HepG2 (cell line): ENCODE measurements at regions not wholly inside any gene's neighbourhood (a gene's known extent, or its start where the extent isn't known, plus 50 kb on each side); places are given as distances from the start of the nearest gene placed in this dataset.

Experiments used
- ATAC-seq: fragments of 200-7000 bp; cut with Tn5 transposase; 3 replicates; pipeline ENCODE4 v1.9.1; 2020; ENCODE audit warnings: mild to moderate bottlenecking, moderate library complexity
- BruUV-seq: library from RNA; stranded (reverse); fragments of 400-500 nt; replicated peaks from 2 replicates; lab custom pipeline; 2021; lab: Mats Ljungman, UMichigan
- CTCF ChIA-PET: fragments of 300-600 bp; formaldehyde crosslinking; extraction: SDS; loops from one replicate; lab custom pipeline; 2021; ENCODE audit warnings: low total read pairs, inconsistent platforms, low intra/inter-chr PET ratio; lab: Yijun Ruan, JAX
- POLR2A ChIA-PET: fragments of 350-600 bp; sonication (Branson Sonifier 250); formaldehyde crosslinking; loops from one replicate; lab custom pipeline; 2020; ENCODE audit warnings: antibody characterized with exemption, inconsistent platforms; lab: Yijun Ruan, JAX
- DNase-seq: peaks from one replicate; pipeline ENCODE4 v3.0.0-alpha.2; 2015; ENCODE audit warnings: low spot score
- FAIRE-seq: peaks from 3 replicates; lab custom pipeline; 2011; peaks lifted over from hg19 to GRCh38; lab: Jason Lieb, UNC
- H2AFZ ChIP-seq: one replicate; pipeline ENCODE4 v1.6.1; 2011; ENCODE audit warnings: low read length, inconsistent platforms
- H3K27ac ChIP-seq: fragments of 300-600 bp; 3 replicates; pipeline ENCODE4 v1.8.0; 2011; ENCODE audit warnings: mixed run types, mild to moderate bottlenecking, mixed read lengths, low read length, inconsistent platforms; ENCODE audit not compliant: insufficient read depth; ENCODE audit errors: extremely low read length
- H3K27me3 ChIP-seq, 2 experiments: fragments of 200-600 bp in 1 of 2; 2 replicates in 1 of 2; 3 replicates in 1 of 2; pipeline versions ENCODE4 v1.6.0 to v1.8.0; 2011; ENCODE audit warnings: low read length in 2 of 2, mild to moderate bottlenecking in 2 of 2, moderate library complexity in 2 of 2, inconsistent platforms in 1 of 2; ENCODE audit not compliant: insufficient read depth in 2 of 2, control insufficient read depth in 1 of 2
- H3K36me3 ChIP-seq, 2 experiments: fragments of 200-600 bp in 1 of 2; replicated peaks in 1 of 2; 2 replicates in 1 of 2; 3 replicates in 1 of 2; pipeline versions ENCODE4 v1.5.1 to v1.8.0; 2011; ENCODE audit warnings: low read length in 2 of 2, inconsistent platforms in 1 of 2; ENCODE audit not compliant: insufficient read depth in 2 of 2, control insufficient read depth in 1 of 2
- H3K4me1 ChIP-seq: 2 replicates; pipeline ENCODE4 v1.5.1; 2012; ENCODE audit warnings: low read length, inconsistent platforms; ENCODE audit not compliant: insufficient read depth
- H3K4me2 ChIP-seq: 2 replicates; pipeline ENCODE4 v1.6.0; 2011; ENCODE audit warnings: low read depth, low read length, inconsistent platforms
- H3K4me3 ChIP-seq, 3 experiments: fragments of 200-600 bp in 1 of 3; sonication (generic), shearing (Covaris generic) in 1 of 3; replicated peaks in 1 of 3; 2 replicates each; pipeline ENCODE4 v1.5.1; 2011 to 2016; ENCODE audit warnings: low read length in 3 of 3, inconsistent platforms in 2 of 3, low read depth in 2 of 3, mild to moderate bottlenecking in 2 of 3, control low read depth in 1 of 3, mixed read lengths in 1 of 3; ENCODE audit not compliant: insufficient read depth in 1 of 3
- H3K79me2 ChIP-seq: one replicate; pipeline ENCODE4 v1.6.1; 2011; ENCODE audit warnings: low read length, inconsistent platforms; ENCODE audit not compliant: insufficient read depth
- H3K9ac ChIP-seq: 2 replicates; pipeline ENCODE4 v1.6.0; 2011; ENCODE audit warnings: mild to moderate bottlenecking, low read depth, low read length, inconsistent platforms; ENCODE audit not compliant: insufficient read depth
- H3K9me3 ChIP-seq: 2 replicates; pipeline ENCODE4 v1.5.1; 2012; ENCODE audit warnings: mild to moderate bottlenecking, low read length
- H4K20me1 ChIP-seq: 2 replicates; pipeline ENCODE4 v1.6.0; 2011; ENCODE audit warnings: inconsistent platforms, mild to moderate bottlenecking, low read length, moderate library complexity; ENCODE audit not compliant: insufficient read depth
- AHR ChIP-seq: IDR thresholded peaks from 2 replicates; pipeline ENCODE4 v1.6.1; 2018; ENCODE audit warnings: missing genetic modification reagents, missing compliant biosample characterization
- BHLHE40 ChIP-seq: IDR thresholded peaks from 2 replicates; pipeline ENCODE4 v1.6.1; 2011; ENCODE audit warnings: low read length, improper control_type of control experiment
- CEBPB ChIP-seq: IDR thresholded peaks from 2 replicates; pipeline ENCODE4 v1.6.1; 2011; ENCODE audit warnings: low read depth, low read length, improper control_type of control experiment, borderline replicate concordance
- CENPX ChIP-seq: sonication (generic); formaldehyde crosslinking; IDR thresholded peaks from 2 replicates; pipeline ENCODE4 v1.9.0; 2021; ENCODE audit warnings: mild to moderate bottlenecking, missing genetic modification reagents, moderate library complexity
- FOSL1 ChIP-seq: sonication (generic); formaldehyde crosslinking; IDR thresholded peaks from 2 replicates; pipeline ENCODE4 v1.9.0; 2021; ENCODE audit warnings: missing genetic modification reagents, borderline replicate concordance
- HNRNPLL ChIP-seq: fragments of 200-400 bp; formaldehyde crosslinking; IDR thresholded peaks from 2 replicates; pipeline ENCODE4 v1.6.1; 2017; ENCODE audit warnings: mild to moderate bottlenecking, low read depth, low read length; ENCODE audit not compliant: poor library complexity, severe bottlenecking
- MTF2 ChIP-seq: sonication (generic); formaldehyde crosslinking; IDR thresholded peaks from 2 replicates; pipeline ENCODE4 v1.5.0; 2020; ENCODE audit warnings: missing genetic modification reagents, borderline replicate concordance
- NRL ChIP-seq: sonication (generic); formaldehyde crosslinking; IDR thresholded peaks from 2 replicates; pipeline ENCODE4 v1.5.0; 2020; ENCODE audit warnings: missing genetic modification reagents, mild to moderate bottlenecking, moderate library complexity, borderline replicate concordance
- RFXANK ChIP-seq: IDR thresholded peaks from 2 replicates; pipeline ENCODE4 v1.6.1; 2016
- ZEB1 ChIP-seq: IDR thresholded peaks from 2 replicates; pipeline ENCODE4 v1.6.1; 2012; ENCODE audit warnings: mild to moderate bottlenecking, low read depth, inconsistent platforms; ENCODE audit not compliant: insufficient replicate concordance
- ZFP37 ChIP-seq: sonication (generic); formaldehyde crosslinking; IDR thresholded peaks from 2 replicates; pipeline ENCODE4 v1.4.0; 2020; ENCODE audit warnings: missing genetic modification reagents, borderline replicate concordance
- ZFYVE20 ChIP-seq: sonication (generic); formaldehyde crosslinking; IDR thresholded peaks from 2 replicates; pipeline ENCODE4 v1.8.0; 2023; ENCODE audit warnings: low read depth, mild to moderate bottlenecking, moderate library complexity, missing genetic modification reagents, borderline replicate concordance
- in situ Hi-C: cut with HindIII; loops from 2 replicates; pipeline ENCODE4 v1.10.0; 2017; ENCODE audit warnings: low pct_unique_long_range_greater_than_20kb; ENCODE audit not compliant: extremely low pct_ligation_motif_present
- intact Hi-C: fragments of 100-400 bp; cut with micrococcal nuclease; formaldehyde crosslinking; loops from one replicate; pipeline ENCODE4 v1.10.0; 2022; ENCODE audit not compliant: unreplicated experiment
- TF ChIP-seq, protein P1 (sequence below): sonication (generic); formaldehyde crosslinking; IDR thresholded peaks from 2 replicates; pipeline ENCODE4 v1.5.1; 2020; ENCODE audit warnings: missing genetic modification reagents, mild to moderate bottlenecking, borderline replicate concordance

- no peak overlapping the region for H3K4me2 ChIP-seq
- no peaks in the 10 kb centered on the region for H3K79me2 ChIP-seq
- no peaks in the 10 kb centered on the region for H3K9me3 ChIP-seq
- intact Hi-C loops, result no loop called here
- no peak overlapping the region for H3K9ac ChIP-seq
- no peak for FAIRE-seq
- no peaks in the 10 kb centered on the region for H4K20me1 ChIP-seq
- H3K4me3 ChIP-seq, result no peak overlapping the region
- no peaks in the 10 kb centered on the region for H3K36me3 ChIP-seq
- TF ChIP-seq MTF2 (CRISPR knock-in tag) (no peak), HNRNPLL (no peak), ZEB1 (no peak), ZFYVE20 (CRISPR knock-in tag) (no peak), ZFP37 (no peak), CEBPB (no peak), AHR (no peak), RFXANK (CRISPR knock-in tag) (no peak), CENPX (CRISPR knock-in tag) (no peak), BHLHE40 (no peak), FOSL1 (no peak), NRL (no peak)
- TF ChIP-seq, protein P1, sequence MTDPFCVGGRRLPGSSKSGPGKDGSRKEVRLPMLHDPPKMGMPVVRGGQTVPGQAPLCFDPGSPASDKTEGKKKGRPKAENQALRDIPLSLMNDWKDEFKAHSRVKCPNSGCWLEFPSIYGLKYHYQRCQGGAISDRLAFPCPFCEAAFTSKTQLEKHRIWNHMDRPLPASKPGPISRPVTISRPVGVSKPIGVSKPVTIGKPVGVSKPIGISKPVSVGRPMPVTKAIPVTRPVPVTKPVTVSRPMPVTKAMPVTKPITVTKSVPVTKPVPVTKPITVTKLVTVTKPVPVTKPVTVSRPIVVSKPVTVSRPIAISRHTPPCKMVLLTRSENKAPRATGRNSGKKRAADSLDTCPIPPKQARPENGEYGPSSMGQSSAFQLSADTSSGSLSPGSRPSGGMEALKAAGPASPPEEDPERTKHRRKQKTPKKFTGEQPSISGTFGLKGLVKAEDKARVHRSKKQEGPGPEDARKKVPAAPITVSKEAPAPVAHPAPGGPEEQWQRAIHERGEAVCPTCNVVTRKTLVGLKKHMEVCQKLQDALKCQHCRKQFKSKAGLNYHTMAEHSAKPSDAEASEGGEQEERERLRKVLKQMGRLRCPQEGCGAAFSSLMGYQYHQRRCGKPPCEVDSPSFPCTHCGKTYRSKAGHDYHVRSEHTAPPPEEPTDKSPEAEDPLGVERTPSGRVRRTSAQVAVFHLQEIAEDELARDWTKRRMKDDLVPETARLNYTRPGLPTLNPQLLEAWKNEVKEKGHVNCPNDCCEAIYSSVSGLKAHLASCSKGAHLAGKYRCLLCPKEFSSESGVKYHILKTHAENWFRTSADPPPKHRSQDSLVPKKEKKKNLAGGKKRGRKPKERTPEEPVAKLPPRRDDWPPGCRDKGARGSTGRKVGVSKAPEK, result no peak
- ChIA-PET POLR2A (no interaction called here), CTCF (no interaction called here)
- BruUV-seq, result no TSS peak
- H3K27me3 ChIP-seq, result no peaks in the 10 kb centered on the region
- no peaks in the 10 kb centered on the region for H3K4me1 ChIP-seq
- in situ Hi-C loops, result no loop called here
- DNase-seq, result no peak
- H2AFZ ChIP-seq, result no peak overlapping the region
- no peak overlapping the region for H3K27ac ChIP-seq
- ATAC-seq, result no peak
Observed at GRCh38 chr6:139967497-139967896, 593.0 kb upstream of the CITED2 start.
